ENCODE measurements at regions not wholly inside any gene's neighbourhood (a gene's known extent, or its start where the extent isn't known, plus 50 kb on each side); places are given as distances from the start of the nearest gene placed in this dataset.
A peak's percentile ranks its signal among the peaks of the same experiment; 100 is the strongest.

- TF ChIP-seq ZNF441 (CRISPR knock-in tag; IDR thresholded peaks at IDR 0.05; ENCODE audit: borderline replicate concordance) (no peak), MIXL1 (CRISPR knock-in tag; IDR thresholded peaks at IDR 0.05) (no peak), ZNF282 (IDR thresholded peaks at IDR 0.05; ENCODE audit: partially characterized antibody) (no peak), ELF4 (CRISPR knock-in tag; IDR thresholded peaks at IDR 0.05; ENCODE audit: borderline replicate concordance) (no peak), MYPOP (CRISPR knock-in tag; IDR thresholded peaks at IDR 0.05) (no peak), ATAD3A (CRISPR knock-in tag; IDR thresholded peaks at IDR 0.05) (no peak), USF2 (IDR thresholded peaks at IDR 0.05; ENCODE audit: low read depth, low read length) (no peak), USF2 (CRISPR knock-in tag; IDR thresholded peaks at IDR 0.05; ENCODE audit: borderline replicate concordance) (peak; percentile 2; the same call in 1 of the 2 replicates), PITX1 (CRISPR knock-in tag; IDR thresholded peaks at IDR 0.05) (0 out of 2 replicates have a peak, but pooled peaks have one; percentile 2), ZNF414 (CRISPR knock-in tag; IDR thresholded peaks at IDR 0.05) (peak; percentile 62; the same call in 1 of the 2 replicates), RFXAP (CRISPR knock-in tag; IDR thresholded peaks at IDR 0.05; ENCODE audit: borderline replicate concordance) (no peak), ZMAT3 (CRISPR knock-in tag; conservative IDR thresholded peaks at IDR 0.05) (no peak), ZFP90 (CRISPR knock-in tag; IDR thresholded peaks at IDR 0.05; ENCODE audit: borderline replicate concordance) (no peak), FOXJ3 (CRISPR knock-in tag; IDR thresholded peaks at IDR 0.05; ENCODE audit: borderline replicate concordance) (no peak), ZFP1 (CRISPR knock-in tag; IDR thresholded peaks at IDR 0.05) (no peak), ZNF674 (CRISPR knock-in tag; IDR thresholded peaks at IDR 0.05; ENCODE audit: low read depth) (no peak), ARHGAP35 (CRISPR knock-in tag; IDR thresholded peaks at IDR 0.05; ENCODE audit: borderline replicate concordance) (0 out of 2 replicates have a peak, but pooled peaks have one; percentile 7), ZFP62 (CRISPR knock-in tag; IDR thresholded peaks at IDR 0.05) (no peak), ZNF383 (CRISPR knock-in tag; IDR thresholded peaks at IDR 0.05; ENCODE audit: borderline replicate concordance) (no peak), MXD4 (CRISPR knock-in tag; IDR thresholded peaks at IDR 0.05) (no peak), ZFX (CRISPR knock-in tag; IDR thresholded peaks at IDR 0.05; ENCODE audit: low read depth) (0 out of 2 replicates have a peak, but pooled peaks have one; percentile 8), TBX2 (CRISPR knock-in tag; IDR thresholded peaks at IDR 0.05; ENCODE audit: borderline replicate concordance) (peak; percentile 10; the same call in 1 of the 2 replicates), BORCS8-MEF2B (CRISPR knock-in tag; IDR thresholded peaks at IDR 0.05) (no peak), ZNF431 (CRISPR knock-in tag; IDR thresholded peaks at IDR 0.05; ENCODE audit: borderline replicate concordance, low read depth) (no peak), HNRNPH1 (optimal IDR thresholded peaks at IDR 0.05; ENCODE audit: low read depth, low read length) (no peak), ZNF432 (CRISPR knock-in tag; IDR thresholded peaks at IDR 0.05; ENCODE audit: borderline replicate concordance) (no peak), ARID3A (IDR thresholded peaks at IDR 0.05; ENCODE audit: low read depth, low read length) (no peak), PHF20 (CRISPR knock-in tag; IDR thresholded peaks at IDR 0.05) (no peak)
Observed at GRCh38 chr6:11425876-11426275, 111.7 kb upstream of the TMEM170B start (continued).

Measured in HepG2 (cell line).